ENCODE measurements at regions not wholly inside any gene's neighbourhood (a gene's known extent, or its start where the extent isn't known, plus 50 kb on each side); places are given as distances from the start of the nearest gene placed in this dataset.

DNA sequence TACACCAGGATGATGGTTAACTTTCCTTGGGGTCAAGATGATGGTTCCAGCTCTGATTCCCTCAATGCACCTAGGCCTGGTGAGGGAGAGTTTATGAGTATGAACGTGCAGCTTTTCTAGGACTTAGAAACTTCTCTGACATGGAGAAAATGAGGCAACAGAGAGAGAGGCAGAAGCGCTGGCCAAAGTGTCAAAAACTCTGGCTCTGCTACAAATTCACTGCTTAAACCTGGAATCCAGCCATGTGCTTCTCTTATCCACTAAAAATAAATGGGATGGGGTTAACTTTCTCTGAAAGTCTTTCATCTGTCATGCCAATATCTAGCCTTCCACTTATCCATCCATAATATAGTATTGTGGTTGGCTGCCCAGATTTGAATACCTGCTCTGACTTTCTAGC is 568.7 kb downstream of the MED13L start:
- no peak for DNase-seq (ENCODE audit: low read depth in 2 of 2)

- no peak for DNase-seq (ENCODE audit: low read depth in 2 of 2)
Observed at GRCh38 chr12:115700896-115701465, 576.5 kb downstream of the MED13L start.

DNA sequence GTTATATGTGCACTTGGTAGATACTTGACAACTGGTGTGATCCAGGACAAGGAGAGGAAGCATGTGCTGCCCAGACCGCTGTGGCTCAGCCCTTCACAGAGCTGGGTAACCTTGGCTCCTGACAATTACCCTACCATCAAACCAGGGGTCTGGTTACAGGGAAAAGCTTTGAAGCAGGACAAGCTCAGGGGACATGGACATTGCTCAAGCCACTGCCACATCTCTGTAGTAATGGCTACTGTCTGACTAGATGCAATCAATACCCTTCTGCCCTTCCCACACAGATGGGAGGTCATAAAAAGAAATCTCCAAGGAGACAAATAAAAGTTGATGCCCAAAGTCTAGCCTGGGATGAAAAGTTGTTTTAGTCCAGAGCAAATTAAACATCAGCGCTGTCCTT is 577.4 kb downstream of the MED13L start:
- DNase-seq (ENCODE audit: low read depth in 2 of 2), result no peak

DNA sequence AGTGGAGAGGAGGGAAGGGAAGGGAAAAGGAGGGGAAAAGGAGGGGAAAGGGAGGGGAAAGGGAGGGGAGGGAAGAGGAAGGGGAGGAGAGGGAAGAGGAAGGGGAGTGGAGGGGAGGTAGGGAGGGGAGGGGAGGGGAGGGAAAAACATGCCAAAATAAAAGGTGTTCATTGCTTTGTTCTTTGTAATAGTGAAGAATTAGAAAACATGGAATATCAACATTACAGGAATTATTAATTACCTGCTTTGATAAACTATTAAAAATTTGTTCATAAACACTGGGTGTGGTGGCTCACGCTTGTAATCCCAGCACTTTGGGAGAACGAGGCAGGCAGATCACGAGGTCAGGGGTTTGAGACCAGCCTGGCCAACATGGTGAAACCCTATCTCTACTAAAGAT is 579.2 kb downstream of the MED13L start:
- DNase-seq (ENCODE audit: low read depth in 2 of 2), result no peak

GRCh38 chr12:115697340-115697739 is 580.2 kb downstream of the MED13L start:
- DNase-seq (ENCODE audit: low read depth in 2 of 2), result no peak

DNA sequence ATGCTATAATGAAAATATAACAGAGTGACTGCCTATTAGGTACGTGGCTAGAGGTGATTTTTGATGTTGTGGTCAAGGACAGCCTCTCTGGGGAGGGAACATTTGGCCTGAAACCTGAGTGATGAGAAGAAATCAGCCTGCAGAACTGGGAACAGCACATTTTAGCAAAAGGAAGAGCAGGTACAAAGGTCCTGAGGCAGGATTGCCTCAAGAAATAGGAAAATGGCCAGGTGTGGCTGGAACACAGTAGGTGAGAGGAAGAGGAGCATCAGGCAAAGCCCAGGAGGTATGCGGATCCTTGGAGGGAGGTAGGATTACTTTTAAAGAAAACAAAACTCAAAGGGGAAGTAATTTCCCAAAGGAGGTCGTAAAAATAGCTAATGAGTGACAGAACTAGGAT is 582.9 kb downstream of the MED13L start:
- no peak for DNase-seq (ENCODE audit: low read depth in 2 of 2)

GRCh38 chr12:115693970-115694369 is 583.5 kb downstream of the MED13L start:
- DNase-seq (ENCODE audit: low read depth in 2 of 2), result no peak

DNA sequence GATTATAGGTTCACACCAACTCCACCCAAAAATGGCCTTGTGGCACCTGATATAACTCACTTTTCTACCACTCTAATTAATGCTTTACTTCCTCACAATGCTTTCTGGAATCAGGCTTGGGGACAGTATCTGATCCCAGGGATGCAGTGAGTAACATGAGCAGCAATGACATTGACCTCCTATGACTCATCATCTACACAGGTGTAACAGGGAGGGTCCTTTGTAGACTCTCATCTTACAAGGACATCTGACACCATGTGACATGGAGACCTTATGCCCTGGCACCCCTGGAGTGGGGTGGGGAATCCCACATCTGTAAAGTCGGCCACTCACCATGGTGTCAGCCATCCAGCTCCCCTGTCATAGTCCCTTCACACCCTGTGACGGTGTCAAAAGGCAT is 586.4 kb downstream of the MED13L start:
- DNase-seq (ENCODE audit: low read depth in 2 of 2), result no peak

DNA sequence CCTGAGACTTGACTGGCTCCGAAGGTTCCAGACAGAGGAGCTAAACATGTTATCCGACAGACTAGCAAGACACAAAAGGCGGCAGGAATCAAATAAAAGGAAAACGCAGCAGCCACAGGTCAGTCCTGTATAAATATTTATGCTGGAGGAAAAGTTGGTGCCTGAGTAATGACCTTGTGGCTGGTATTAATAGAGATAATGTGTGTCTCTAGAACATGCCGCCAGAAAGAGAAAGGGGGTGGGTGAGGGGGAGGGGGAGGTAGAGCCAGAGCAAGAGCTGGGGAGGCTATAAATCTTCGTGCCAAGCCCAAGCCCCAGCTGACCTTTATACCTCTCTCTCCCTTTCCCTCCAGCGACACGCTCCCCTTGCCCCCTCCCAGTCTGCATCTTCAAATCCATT is 590.4 kb downstream of the MED13L start:
- no peak for DNase-seq (ENCODE audit: low read depth in 2 of 2)

- no peak for DNase-seq (ENCODE audit: low read depth in 2 of 2)
Observed at GRCh38 chr12:115683240-115683780, 594.2 kb downstream of the MED13L start.

DNA sequence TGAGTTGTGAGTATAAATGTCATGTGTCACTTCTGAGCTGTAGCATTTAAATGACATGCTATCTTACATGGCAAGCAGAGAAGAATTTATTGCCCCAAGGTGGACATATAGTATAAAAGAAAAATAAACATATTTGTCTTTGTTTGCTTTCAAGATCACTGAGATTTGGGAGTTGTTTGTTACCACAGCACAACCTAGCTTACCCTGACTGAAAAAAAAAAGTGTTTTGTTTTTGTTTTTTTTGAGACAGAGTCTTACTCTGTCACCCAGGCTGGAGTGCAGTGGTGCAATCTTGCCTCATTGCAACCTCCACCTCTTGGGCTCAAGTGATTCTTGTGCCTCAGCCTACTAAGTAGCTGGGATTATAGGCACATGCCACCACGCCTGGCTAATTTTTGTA is 596.5 kb downstream of the MED13L start:
- no peak for DNase-seq (ENCODE audit: low read depth in 2 of 2)

- DNase-seq (ENCODE audit: low read depth in 2 of 2), result no peak
Observed at GRCh38 chr12:115672506-115673080, 604.9 kb downstream of the MED13L start.

DNA sequence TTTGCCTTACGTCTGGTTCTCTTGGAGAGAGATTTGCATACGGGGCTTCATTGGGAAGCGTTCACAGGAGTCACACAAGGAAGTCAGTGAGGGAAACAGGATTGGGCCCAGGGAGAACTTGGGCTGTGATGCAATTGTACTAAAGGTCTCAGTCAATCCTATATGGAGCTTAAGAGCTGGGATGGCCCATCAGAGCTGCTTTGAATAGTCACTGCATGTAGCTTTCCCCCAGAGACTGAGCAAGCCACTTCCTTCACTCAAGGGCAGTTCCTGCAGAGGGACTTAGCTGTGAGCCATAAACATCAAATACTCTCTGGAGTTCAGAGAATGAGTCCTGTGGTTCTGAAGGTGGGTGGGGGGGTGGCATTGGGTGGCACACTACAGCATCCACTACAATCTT is 605.4 kb downstream of the MED13L start:
- DNase-seq (ENCODE audit: low read depth in 2 of 2), result no peak

DNA sequence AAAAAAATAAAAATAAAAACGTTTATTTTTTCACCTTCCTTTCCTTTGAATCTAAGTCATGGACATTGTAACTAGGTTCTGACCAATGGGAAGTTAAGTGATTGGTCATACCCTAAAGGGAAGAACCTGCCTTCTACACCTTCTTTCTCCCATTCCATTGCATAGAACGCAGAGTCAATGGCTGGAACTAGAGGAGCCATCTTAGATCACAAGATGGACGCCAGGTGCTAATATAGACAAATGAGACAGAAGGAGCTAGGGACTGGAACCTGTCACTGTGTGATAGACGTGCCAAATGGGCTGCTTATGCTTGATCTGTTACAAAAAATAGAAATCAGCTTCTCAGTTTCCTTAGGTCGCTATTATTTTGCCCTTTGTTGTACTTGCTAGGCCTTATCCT is 606.6 kb downstream of the MED13L start:
- DNase-seq (ENCODE audit: low read depth in 2 of 2), result no peak

GRCh38 chr12:115667116-115667515 is 610.4 kb downstream of the MED13L start:
- no peak for DNase-seq (ENCODE audit: low read depth in 2 of 2)

GRCh38 chr12:115666168-115666567 is 611.3 kb downstream of the MED13L start:
- DNase-seq (ENCODE audit: low read depth in 2 of 2), result no peak

DNA sequence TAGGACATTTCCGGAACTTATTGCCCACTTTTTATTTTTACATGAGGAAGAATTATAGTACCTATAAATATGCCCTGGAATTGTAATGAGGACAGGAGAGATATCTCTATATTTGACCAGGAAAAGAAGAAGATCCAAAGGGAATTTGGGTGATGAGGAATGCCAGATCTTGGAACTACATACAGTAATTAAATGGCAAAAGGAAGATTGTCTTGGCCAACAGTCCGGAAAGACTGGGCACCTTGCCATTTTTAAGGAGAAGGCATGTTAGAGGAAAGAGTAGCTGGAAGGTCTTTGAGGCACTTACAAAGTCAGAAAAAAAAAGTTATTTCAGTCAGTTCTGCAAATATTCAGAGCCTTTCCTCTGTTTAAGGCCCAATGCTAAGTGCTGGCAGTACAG is 616.4 kb downstream of the MED13L start:
- DNase-seq (ENCODE audit: low read depth in 2 of 2), result no peak

DNA sequence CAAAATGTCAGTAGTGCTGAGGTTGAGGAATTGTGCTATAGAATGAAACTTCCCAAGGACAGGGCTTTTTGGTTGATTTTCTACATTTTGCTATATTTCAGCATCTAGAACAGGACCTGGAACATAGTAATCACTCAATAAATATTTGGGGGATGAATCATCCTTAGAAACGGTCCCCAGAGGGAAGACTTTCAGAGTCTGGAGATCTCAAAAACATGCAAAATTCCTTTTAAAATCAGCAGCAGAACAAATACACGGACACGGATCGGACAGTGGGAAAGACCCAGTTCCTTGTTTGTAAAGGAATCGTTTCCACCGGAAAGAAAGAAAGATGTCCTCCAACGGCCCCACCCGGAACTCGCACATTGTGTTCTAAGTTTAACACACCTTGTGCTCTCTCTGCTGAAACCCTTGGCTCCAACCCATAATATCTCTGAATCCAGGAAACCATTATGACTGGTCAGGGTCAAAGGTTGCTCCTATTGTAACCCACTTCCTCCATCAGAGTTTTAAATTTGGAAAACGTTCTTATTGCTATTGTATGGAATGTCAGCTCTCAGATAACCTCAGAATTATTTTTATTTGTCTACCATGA is 617.2 kb downstream of the MED13L start:
- peak; percentile 0 to 38 for DNase-seq (ENCODE audit: low read depth in 2 of 2)

GRCh38 chr12:115659422-115659821 is 618.1 kb downstream of the MED13L start:
- DNase-seq (ENCODE audit: low read depth in 2 of 2), result no peak

- no peak for DNase-seq (ENCODE audit: low read depth in 2 of 2)
Observed at GRCh38 chr12:115657081-115658013, 620.1 kb downstream of the MED13L start.

DNA sequence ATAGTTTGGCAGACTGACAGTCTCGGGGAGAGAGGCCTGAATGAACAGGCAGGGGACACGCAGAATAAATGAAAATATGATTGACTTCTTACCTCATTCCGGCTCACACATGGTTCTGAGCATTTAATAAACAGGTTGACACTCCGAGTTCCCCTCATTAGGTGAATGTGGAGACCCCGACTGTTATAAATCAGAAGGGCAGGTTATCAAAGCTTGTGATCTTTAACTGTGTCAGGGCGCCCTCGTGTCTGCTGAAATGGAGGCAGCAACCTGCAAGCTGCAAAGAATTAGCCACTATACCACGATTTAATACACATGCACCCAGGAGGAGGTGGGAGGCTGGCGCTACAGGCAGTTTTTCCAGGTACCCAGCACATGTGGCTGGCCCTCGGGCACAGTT is 627.5 kb downstream of the MED13L start:
- DNase-seq (ENCODE audit: low read depth in 2 of 2), result no peak

- no peak for DNase-seq (ENCODE audit: low read depth in 2 of 2)
Observed at GRCh38 chr12:115648463-115648862, 629.0 kb downstream of the MED13L start.
